Common myeloid progenitor, CD34-positive (primary cell): ENCODE measurements at regions not wholly inside any gene's neighbourhood (a gene's known extent, or its start where the extent isn't known, plus 50 kb on each side); places are given as distances from the start of the nearest gene placed in this dataset.
A peak's percentile ranks its signal among the peaks of the same experiment; 100 is the strongest.

Experiments
- CTCF ChIA-PET: fragments of 350-600 bp; sonication (Branson Sonifier 250); formaldehyde crosslinking; loops from one replicate; lab custom pipeline; 2021; ENCODE audit warnings: antibody characterized with exemption; lab: Charles Lee
- POLR2A ChIA-PET: fragments of 350-600 bp; sonication (Branson Sonifier 250); formaldehyde crosslinking; loops from one replicate; lab custom pipeline; 2021; ENCODE audit warnings: antibody characterized with exemption; lab: Charles Lee
- DNase-seq, 3 donors: peaks; one replicate each; pipeline versions ENCODE4 v3.0.0 to v3.0.0-alpha.2; 2013
- H3K27ac ChIP-seq, 2 experiments: 1 replicate in 1 of 2; 2 replicates in 1 of 2; pipeline ENCODE4 v1.7.0; 2013; ENCODE audit warnings: inconsistent platforms in 2 of 2, low read length in 2 of 2, mild to moderate bottlenecking in 2 of 2, low read depth in 1 of 2, moderate library complexity in 1 of 2; ENCODE audit not compliant: severe bottlenecking in 2 of 2, insufficient read depth in 1 of 2, poor library complexity in 1 of 2
- H3K27me3 ChIP-seq, 5 experiments: replicated peaks in 2 of 5; 1 replicate in 3 of 5; 2 replicates in 2 of 5; pipeline versions ENCODE4 v1.6.1 to v1.7.0; 2013; ENCODE audit warnings: low read length in 4 of 5, mild to moderate bottlenecking in 2 of 5, moderate library complexity in 2 of 5, inconsistent platforms in 1 of 5; ENCODE audit not compliant: insufficient read depth in 5 of 5, control insufficient read depth in 4 of 5
- H3K36me3 ChIP-seq, 4 experiments: 1 replicate in 2 of 4; 2 replicates in 2 of 4; pipeline versions ENCODE4 v1.6.1 to v1.7.0; 2013; ENCODE audit warnings: low read length in 3 of 4, control low read depth in 1 of 4, mild to moderate bottlenecking in 1 of 4; ENCODE audit not compliant: control insufficient read depth in 4 of 4, insufficient read depth in 4 of 4
- H3K4me1 ChIP-seq, 4 experiments: 1 replicate in 3 of 4; 2 replicates in 1 of 4; pipeline versions ENCODE4 v1.6.1 to v1.7.1; 2013; ENCODE audit warnings: low read length in 3 of 4, mild to moderate bottlenecking in 3 of 4, control low read depth in 1 of 4, inconsistent platforms in 1 of 4, moderate library complexity in 1 of 4; ENCODE audit not compliant: control insufficient read depth in 4 of 4, insufficient read depth in 4 of 4; ENCODE audit errors: control extremely low read depth in 1 of 4
- H3K4me3 ChIP-seq, 7 experiments: 1 replicate in 4 of 7; 2 replicates in 3 of 7; pipeline versions ENCODE4 v1.5.1 to v1.7.0; 2013; ENCODE audit warnings: mild to moderate bottlenecking in 7 of 7, low read length in 6 of 7, moderate library complexity in 6 of 7, inconsistent platforms in 2 of 7, low read depth in 2 of 7, control low read depth in 1 of 7; ENCODE audit not compliant: insufficient read depth in 4 of 7, control insufficient read depth in 1 of 7; ENCODE audit errors: extremely low read depth in 1 of 7
- H3K9me3 ChIP-seq, 5 experiments: 1 replicate in 4 of 5; 2 replicates in 1 of 5; pipeline versions ENCODE4 v1.6.1 to v1.7.1; 2013; ENCODE audit warnings: low read length in 4 of 5, mild to moderate bottlenecking in 2 of 5, inconsistent platforms in 1 of 5, low read depth in 1 of 5, moderate library complexity in 1 of 5; ENCODE audit not compliant: control insufficient read depth in 4 of 5, insufficient read depth in 2 of 5; ENCODE audit errors: control extremely low read depth in 1 of 5
- WGBS: methylation state at CpG from one replicate; pipeline ENCODE4 v1.1.5; 2013; ENCODE audit not compliant: insufficient coverage; 5-methylcytosine and 5-hydroxymethylcytosine counted together

DNA sequence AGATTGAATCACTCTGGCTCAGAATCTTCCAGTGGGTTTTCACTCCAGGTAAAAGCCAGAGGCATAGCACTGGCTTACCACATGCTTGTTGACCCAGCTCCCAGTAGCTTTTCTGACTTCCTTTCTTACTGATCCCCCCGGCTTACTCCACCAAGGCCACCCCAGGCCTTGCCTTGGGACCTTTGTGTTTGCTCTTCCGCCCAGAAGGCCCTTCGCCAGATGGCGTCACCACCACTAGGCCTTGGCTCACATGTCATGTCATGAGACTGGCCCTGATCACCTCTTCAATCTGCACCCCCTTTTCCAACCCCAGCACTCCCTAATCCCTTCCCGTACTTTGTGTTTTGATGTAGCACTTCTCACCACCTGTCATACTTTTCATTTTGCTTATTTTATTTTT, 98.5 kb upstream of the UMPS start:
- Histone ChIP-seq H3K9me3 (no peaks in the 10 kb centered on the region), H3K4me3 (no peak overlapping the region), H3K27ac (no peak overlapping the region), H3K4me1 (peaks cover 11 to 50% (median 20%) of the 10 kb centered on the region in 4 experiments), H3K36me3 (no peaks in the 10 kb centered on the region), H3K27me3 (no peaks in the 10 kb centered on the region)
- WGBS, result 87% methylated on average over 3 of the region's 5 CpGs
- no peak for DNase-seq
- POLR2A ChIA-PET, result interaction anchor here (0.5 kb wide), 1 partner anchor 33 kb away, joined by 3 read pairs; no protein-coding TSS in a partner anchor
- CTCF ChIA-PET, result no interaction called here

DNA sequence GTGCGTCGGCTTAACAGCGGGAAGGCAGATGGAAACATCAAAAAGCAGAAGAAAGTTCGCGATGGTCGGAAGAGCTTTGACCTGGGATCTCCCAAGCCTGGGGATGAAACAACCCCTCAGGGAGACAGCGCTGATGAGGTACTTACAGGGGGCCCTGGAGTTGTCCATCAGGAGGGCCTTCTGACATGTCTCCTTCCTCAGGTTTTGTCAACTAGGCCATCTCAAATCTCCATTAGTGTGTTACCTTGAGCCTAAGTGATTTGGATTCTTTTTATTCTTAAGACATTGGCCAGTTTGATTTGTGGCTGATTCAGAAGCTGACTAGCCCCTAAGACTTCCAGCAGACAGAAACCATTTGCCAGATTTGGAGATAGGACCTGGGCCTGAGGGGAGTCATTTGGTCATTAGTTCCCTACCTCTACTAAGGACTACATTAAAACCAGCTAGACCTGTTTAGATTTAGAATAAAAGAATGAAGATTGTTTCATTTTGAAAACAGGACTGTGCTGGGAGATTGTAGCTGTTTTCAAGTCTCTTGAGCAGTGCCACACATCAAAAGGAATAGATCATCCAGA, 97.6 kb upstream of the UMPS start:
- Histone ChIP-seq H3K36me3 (no peaks in the 10 kb centered on the region), H3K27me3 (no peaks in the 10 kb centered on the region)
- WGBS, result 99% methylated on average over 6 of the region's 7 CpGs

DNA sequence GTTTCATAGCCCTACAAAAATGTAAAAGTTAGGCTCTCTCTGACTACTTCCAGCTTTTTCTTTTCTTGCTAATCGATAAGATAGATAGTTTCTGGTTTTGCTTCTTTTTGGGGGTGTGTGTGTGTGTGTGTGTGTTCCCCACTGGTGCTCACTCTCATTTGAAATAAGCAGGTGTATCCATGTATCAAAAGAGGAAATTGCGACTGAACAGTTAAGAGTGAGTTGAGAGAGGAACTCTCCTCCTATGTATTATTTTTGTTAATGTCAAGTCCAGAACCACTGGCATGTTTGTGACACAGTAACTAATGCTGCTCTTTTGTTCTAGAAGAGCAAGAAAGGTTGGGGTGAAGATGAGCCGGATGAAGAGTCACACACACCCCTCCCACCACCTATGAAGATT, 96.7 kb upstream of the UMPS start:
- DNase-seq, result peak in 2 of 3 donors; percentile 34 to 49
- POLR2A ChIA-PET, result no interaction called here
- Histone ChIP-seq H3K9me3 (no peaks in the 10 kb centered on the region), H3K4me3 (no peak overlapping the region), H3K4me1 (peaks cover 11 to 68% (median 25%) of the 10 kb centered on the region in 4 experiments), H3K36me3 (no peaks in the 10 kb centered on the region), H3K27ac (no peak overlapping the region), H3K27me3 (no peaks in the 10 kb centered on the region)
- WGBS, result 20% methylated on average over 1 of the region's 3 CpGs
- CTCF ChIA-PET, result no interaction called here

More for the DNA sequence above, 97.6 kb upstream of the UMPS start:
- Histone ChIP-seq H3K4me1 (peaks cover 11 to 59% (median 25%) of the 10 kb centered on the region in 4 experiments), H3K4me3 (no peak overlapping the region), H3K27ac (no peak overlapping the region), H3K9me3 (no peaks in the 10 kb centered on the region)
- ChIA-PET CTCF (interaction anchor here (0.6 kb wide), 1 partner anchor 49 kb away, joined by 4 read pairs; no protein-coding TSS in a partner anchor), POLR2A (no interaction called here)
- no peak for DNase-seq

DNA sequence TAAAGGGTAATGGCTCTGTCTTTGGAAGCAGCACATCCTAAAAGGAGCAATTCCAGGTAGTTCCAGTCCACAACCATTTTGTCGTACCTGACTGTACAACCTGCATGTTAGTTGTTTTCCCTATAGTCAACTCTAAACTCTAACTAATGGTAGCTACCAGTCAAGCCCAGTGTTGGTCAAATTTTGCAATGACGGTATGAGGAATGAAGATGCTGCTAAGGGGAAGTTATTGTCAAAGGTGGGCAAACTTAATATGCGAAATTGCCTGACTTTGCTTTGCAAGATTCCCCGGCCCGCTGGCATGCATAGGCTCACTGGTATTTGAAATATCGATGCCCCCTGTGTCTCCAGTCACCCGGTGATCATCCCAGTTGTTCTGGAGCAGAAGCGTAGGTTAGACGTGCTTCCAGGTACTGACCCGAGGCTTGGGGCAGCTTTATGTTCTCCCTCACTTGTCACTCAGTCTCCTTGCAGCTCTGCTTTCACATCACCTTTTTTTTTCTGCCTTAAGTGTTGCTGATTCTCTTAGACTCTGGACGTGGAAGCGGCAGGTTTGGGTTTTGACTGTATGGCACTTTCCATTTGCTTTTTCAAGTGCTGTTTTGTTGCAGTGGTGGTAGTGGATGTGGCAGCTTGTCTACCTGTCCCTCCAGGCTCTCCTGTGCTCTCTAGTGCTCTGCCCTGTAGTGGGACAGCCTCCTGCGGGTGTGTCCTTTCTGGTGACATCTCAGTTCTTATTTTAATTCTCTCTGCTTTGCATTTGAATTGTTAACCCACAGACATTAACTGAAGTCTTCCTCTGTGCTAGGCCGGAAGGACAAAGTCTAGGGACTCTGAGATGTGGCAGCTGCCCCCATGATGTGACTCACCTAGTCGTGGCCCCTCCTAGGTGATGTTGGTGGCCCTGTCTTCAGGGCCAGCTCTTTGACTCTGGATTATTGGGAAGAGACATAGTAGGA, 95.8 kb upstream of the UMPS start:
- no peak for DNase-seq
- Histone ChIP-seq H3K27me3 (no peaks in the 10 kb centered on the region), H3K27ac (no peak overlapping the region), H3K9me3 (no peaks in the 10 kb centered on the region), H3K36me3 (no peaks in the 10 kb centered on the region), H3K4me1 (peaks cover 15 to 78% (median 29%) of the 10 kb centered on the region in 4 experiments), H3K4me3 (no peak overlapping the region)
- POLR2A ChIA-PET, result no interaction called here
- CTCF ChIA-PET, result interaction anchor here (2.4 kb wide), 1 partner anchor 29 kb away, joined by 7 read pairs; no protein-coding TSS in a partner anchor
- WGBS, result 97% methylated on average over 12 of the region's 15 CpGs

DNA sequence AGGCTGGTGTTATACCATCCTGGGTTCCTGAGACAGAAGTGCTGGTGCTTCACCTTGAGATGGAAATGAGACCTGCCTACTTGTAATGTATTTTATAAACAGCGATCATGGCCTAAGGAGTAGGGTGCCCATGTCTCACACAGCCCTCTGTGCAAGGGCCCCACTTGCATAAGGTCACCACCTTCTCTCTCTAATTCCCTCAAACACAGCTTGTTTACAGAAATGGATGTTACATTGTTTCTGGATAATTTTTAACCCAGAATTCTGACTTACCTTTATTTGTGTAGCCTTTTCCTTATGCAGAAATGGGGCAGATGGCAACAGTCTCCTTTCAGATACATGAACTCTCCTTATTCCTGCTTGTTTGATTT, 95.1 kb upstream of the UMPS start:
- CTCF ChIA-PET, result interaction anchor here (1.2 to 2.4 kb wide), 3 partner anchors 13 to 69 kb away, joined by 3 to 7 read pairs (median 4); no protein-coding TSS in a partner anchor
- Histone ChIP-seq H3K27me3 (no peaks in the 10 kb centered on the region), H3K4me3 (no peak overlapping the region), H3K4me1 (peaks cover 15 to 84% (median 34%) of the 10 kb centered on the region in 4 experiments), H3K9me3 (no peaks in the 10 kb centered on the region), H3K27ac (no peak overlapping the region), H3K36me3 (no peaks in the 10 kb centered on the region)
- WGBS, result no CpG with 5 or more reads among the region's 1 CpG
- no peak for DNase-seq
- POLR2A ChIA-PET, result no interaction called here

DNA sequence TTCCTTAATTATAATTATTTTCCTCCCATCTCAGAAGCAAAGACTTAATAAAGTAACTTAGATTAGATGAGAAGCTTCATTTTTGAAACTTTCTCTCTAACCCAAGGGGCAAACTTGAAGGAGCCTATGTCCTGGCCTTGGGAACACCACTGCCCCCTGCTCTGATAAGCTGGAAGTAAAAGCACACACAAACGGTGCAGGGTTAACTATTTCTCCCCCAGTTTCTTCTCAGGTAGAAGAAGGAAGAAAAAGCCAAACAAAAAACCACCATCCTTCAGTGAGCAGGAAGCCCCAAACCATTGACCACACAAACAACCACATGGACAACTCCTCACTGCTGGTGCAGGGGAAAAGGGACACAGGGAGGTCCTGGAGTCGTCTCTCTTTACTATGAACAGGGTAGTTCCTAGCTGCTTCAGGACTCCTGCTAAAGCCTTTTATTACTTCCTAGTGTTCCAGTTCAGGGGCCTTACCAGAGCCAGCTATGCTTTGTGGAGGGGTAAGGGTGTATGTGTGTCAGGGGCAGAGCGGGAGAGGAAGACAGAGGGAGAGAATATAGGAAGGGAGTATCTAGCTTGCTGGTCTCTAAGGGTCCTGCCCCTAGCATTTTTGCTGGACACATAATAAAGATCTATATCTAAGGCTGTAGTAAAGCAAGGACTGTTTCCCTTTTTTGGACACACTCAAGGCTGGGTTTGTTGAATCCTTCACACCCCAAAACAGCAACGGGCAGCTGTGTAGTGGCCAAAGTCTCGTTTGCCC, 94.0 kb upstream of the UMPS start:
- no peak overlapping the region for H3K4me3 ChIP-seq
- peak in 1 of 3 donors; percentile 21 for DNase-seq
- CTCF ChIA-PET, result interaction anchor here (1.2 to 2.7 kb wide), 9 partner anchors 10 to 70 kb away, joined by 3 to 12 read pairs (median 5); no protein-coding TSS in a partner anchor
- no peak overlapping the region for H3K27ac ChIP-seq
- H3K4me1 ChIP-seq, result peaks cover 15 to 95% (median 34%) of the 10 kb centered on the region in 4 experiments
- WGBS, result 44% methylated on average over 3 of the region's 5 CpGs
- no peaks in the 10 kb centered on the region for H3K9me3 ChIP-seq
- H3K27me3 ChIP-seq, result no peaks in the 10 kb centered on the region
- H3K36me3 ChIP-seq, result no peaks in the 10 kb centered on the region
- POLR2A ChIA-PET, result interaction anchor here (1.2 kb wide), 1 partner anchor 14 kb away, joined by 3 read pairs; no protein-coding TSS in a partner anchor
